ENCODE measurements at regions not wholly inside any gene's neighbourhood (a gene's known extent, or its start where the extent isn't known, plus 50 kb on each side); places are given as distances from the start of the nearest gene placed in this dataset.

DNA sequence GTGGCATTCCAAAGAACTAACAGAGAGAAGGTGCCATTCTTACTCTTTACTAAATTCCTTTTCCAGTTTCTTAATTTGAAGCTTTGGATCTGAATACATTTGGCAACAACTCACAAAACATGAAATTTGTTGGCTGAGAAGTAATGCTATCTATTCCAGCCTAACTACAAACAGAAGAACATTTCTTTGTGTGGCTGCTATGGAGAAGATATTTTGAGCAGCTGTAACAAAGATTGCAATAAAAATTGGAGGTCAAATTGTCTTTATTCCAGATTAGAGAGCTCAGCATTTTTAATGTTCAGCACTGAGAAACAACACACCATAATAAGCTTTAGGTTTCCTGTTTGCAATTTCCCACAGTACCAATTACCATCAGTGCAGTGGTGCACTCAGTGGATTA, 835.8 kb upstream of the FLRT2 start:
- TF ChIP-seq SUZ12 (IDR thresholded peaks at IDR 0.05) (no peak), SP1 (IDR thresholded peaks at IDR 0.05) (no peak)
